HG03469 (cell line): ENCODE measurements at regions not wholly inside any gene's neighbourhood (a gene's known extent, or its start where the extent isn't known, plus 50 kb on each side); places are given as distances from the start of the nearest gene placed in this dataset.
"Not testable (repeated sequence)": the region's sequence is repeated elsewhere in the genome, so short reads cannot be mapped to it uniquely, and the experiment has no call there.

Experiments
- ATAC-seq: cut with Tn5 transposase; IDR thresholded peaks from one replicate; pipeline ENCODE4 v1.9.1; 2021; ENCODE audit warnings: mild to moderate bottlenecking, moderate library complexity, moderate number of reproducible peaks; ENCODE audit not compliant: unreplicated experiment

DNA sequence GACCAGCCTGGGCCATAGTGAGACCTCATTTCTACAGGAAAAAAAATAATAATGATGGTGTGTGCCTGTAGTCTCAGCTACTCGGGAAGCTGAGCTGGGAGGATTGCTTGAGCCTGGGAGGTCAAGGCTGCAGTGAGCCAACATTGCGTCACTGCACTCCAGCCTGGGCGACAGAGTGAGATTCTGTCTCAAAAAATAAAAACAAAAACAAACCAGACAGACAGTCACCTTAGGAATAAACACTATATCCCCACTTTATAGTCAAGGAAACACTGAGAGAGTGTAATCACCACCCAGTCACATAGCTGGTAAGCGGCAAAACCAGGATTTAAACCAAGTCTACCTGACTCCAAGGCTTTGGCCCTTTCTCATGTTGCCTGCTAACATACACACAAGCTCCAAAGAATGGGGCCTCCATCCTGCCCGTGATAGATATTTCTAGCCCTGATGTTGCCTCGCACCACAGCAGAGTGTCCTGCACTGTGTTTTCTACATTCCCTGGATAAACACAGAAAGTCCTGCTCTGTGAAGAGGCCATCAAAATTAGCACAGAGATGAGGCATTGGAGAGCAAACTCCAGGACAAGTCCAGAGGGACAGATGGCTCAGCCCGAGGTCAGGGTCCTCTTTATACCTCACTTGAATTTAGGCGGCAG is 66.1 kb upstream of the SMURF2 start:
- ATAC-seq: no peak

- not testable (repeated sequence) for ATAC-seq
These were observed 63.9 kb upstream of the SMURF2 start for GRCh38 chr17:64726025-64726424.

DNA sequence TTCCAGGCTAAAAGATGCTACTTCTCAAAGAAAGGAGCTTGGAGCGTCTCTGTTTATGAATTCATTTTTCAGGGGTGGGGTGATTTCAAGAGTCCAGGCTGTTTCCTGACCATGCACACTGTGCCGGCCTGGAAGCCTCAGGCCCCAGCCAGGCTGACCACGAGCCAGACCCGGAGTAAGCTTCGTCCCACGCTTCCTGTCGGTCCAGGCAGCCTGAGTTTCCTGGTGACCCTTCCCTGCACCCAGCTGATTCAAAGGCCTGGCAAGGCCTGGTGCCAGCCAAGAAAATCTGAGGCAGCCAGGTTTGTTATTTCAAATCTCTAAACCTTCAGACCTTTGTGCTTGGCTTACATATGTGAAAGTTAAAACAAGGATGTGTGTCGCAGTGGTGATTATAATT is 62.1 kb upstream of the SMURF2 start:
- ATAC-seq: not testable (repeated sequence)

DNA sequence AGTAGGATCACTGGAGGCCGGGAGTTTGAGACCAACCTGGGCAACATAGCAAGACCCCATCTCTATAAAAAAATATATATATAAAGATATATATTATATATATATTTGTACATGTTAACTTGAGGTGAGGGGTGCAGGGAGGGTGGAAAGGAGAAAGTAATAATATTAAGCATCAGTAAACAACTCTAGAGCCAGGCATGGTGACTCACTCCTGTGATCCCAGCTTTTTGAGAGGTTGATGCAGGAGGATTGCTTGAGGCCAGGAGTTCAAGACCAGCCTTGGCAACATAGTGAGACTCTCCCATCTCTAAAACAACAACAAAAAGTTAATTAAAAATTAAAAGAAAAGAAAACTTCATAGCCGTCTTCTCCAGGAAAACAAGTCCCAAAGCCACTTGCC is 61.7 kb upstream of the SMURF2 start:
- no peak for ATAC-seq

GRCh38 chr17:64721556-64721955 is 59.4 kb upstream of the SMURF2 start:
- ATAC-seq: not testable (repeated sequence)

DNA sequence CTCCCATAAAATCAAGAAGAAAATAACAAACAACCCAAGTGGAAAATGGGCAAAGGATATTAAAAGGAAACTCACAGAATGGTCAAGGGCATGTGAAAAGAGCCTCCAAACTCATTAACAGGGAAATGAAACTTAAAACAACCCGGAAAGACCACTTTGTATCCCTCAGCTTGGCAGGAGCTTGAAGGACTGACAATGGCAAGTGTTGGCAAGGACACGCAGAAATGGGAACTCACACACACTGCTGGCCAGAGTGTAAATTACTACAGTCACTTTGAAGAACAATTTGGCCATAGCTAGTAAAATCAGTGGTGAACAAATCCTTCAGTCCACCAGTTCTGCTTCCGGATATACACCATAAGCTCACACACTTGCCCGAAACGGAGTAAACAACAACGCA is 58.1 kb upstream of the SMURF2 start:
- ATAC-seq: not testable (repeated sequence)

DNA sequence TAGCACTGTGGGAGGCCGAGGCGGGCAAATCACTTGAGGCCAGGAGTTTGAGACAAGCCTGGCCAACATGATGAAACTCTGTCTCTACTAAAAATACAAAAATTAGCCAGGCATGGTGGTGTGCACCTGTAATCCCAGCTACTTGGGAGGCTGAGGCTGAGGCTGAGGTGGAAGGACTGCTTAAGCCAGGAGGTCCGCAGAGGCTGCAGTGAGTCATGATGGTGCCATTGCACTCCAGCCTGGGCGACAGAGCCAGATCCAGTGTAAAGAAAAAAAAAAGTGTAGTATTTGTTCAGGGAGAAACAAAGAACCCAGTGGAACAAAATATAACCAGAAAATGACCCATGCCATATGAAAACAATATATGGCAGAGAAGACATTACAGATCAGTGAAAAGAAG is 57.4 kb upstream of the SMURF2 start:
- ATAC-seq: not testable (repeated sequence)

DNA sequence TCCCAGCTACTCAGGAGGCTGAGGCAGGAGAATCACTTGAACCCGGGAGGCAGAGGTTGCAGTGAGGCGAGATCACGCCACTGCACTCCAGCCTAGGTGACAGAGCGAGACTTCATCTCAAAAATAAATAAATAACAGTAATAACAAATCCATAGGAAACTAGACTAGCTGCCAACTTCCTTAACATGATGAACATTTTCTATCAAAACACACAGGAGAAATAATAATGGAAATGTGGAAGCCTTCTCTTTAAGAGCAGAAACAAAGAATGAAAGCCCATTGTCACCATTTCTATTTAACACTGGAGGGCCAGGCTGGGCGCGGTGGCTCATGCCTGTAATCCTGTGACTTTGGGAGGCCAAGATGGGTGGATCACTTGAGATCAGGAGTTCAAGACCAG is 56.7 kb upstream of the SMURF2 start:
- ATAC-seq: not testable (repeated sequence)

DNA sequence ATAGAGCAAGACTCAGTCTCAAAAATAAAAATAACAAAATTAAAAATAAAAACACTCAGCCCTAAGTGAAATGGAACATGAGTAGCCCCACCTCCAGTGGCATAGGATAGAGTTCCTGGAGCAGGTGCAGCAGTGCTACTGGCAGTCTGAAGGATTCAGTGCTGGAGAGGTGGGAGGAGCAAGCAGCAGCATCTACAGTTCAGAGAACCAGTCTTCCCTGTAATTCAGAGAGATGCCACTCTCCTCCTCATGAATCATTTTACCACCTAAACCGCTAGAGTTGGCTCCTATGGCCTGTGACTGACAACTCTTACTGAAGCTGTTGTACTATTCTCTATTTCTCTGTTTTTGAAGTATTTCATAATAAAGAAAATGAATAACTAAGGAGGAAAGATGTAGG is 56.0 kb upstream of the SMURF2 start:
- ATAC-seq: no peak

GRCh38 chr17:64716496-64716895 is 54.4 kb upstream of the SMURF2 start:
- not testable (repeated sequence) for ATAC-seq

DNA sequence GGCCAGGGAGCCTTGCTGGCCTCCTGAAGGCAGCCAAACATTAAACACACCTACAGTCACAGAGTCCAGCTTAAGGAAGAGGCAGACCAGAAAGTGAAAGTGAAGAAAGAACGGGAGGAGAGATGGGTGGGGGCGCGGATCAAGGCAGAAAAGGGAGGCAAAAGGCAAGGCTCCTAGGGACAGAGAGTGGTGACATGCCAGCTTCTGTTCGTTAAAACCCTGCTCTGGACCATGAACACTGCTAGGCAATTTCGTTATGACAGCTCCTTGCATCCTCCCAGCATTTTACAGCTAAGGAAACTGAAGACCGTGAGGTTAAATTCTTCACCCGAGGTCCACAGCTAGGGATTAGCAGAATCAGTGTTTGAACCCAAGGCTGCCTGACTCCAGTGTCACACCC is 51.7 kb upstream of the SMURF2 start:
- ATAC-seq: not testable (repeated sequence)

DNA sequence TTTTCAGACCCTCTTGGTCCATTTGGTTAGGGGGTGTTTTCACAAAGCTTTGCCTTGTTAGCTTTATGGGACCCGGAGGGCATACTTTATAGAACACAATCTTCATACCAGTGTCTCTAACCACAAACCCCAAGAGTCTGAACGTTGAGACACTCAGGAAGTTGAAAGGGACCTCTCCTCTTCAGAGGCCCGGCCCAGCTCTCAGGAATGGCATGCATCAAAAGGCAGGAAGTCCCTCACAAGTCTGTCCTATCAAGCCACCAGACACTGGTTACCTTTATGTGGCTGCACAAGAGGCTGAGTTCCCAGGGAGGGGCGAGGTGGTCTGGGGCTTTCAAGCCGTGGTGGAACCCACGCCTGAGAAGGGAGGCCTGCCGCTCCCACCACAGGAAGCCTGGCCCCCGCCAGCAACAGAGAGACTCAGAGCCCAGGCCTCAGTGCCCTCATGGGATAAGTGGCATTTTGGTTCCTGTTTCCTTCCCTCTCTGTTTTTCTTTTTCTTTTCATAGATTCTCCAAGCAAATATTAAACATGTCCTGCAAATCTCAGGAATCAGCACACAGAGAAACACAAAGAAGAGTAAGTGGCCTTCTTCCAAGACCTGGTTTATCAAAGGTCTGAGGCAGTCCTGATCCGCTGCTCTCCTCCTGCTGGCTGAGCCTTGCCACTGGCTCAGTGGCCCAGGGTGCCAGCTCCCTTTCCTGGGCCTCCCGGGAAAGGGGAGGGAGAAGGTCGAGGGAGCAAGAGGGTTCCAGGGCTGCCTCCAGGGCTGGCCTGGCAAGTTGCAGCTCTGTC is 50.6 kb upstream of the SMURF2 start:
- not testable (repeated sequence) for ATAC-seq
